Skeletal muscle tissue (tissue), 3 donors: ENCODE measurements at regions not wholly inside any gene's neighbourhood (a gene's known extent, or its start where the extent isn't known, plus 50 kb on each side); places are given as distances from the start of the nearest gene placed in this dataset.

Experiments
- H3K27ac ChIP-seq: one replicate; pipeline ENCODE4 v1.7.0; 2013; ENCODE audit warnings: mild to moderate bottlenecking, low read depth, low read length, inconsistent platforms
- H3K27me3 ChIP-seq, 3 donors: one replicate each; pipeline ENCODE4 v1.7.0; 2013; ENCODE audit warnings: low read length in 3 of 3; ENCODE audit not compliant: control insufficient read depth in 3 of 3, insufficient read depth in 3 of 3
- H3K36me3 ChIP-seq, 3 donors: one replicate each; pipeline ENCODE4 v1.7.0; 2013; ENCODE audit warnings: low read length in 3 of 3; ENCODE audit not compliant: control insufficient read depth in 3 of 3, insufficient read depth in 3 of 3
- H3K4me1 ChIP-seq, 3 donors: one replicate each; pipeline ENCODE4 v1.7.0; 2013; ENCODE audit warnings: low read length in 3 of 3, mild to moderate bottlenecking in 3 of 3; ENCODE audit not compliant: control insufficient read depth in 3 of 3, insufficient read depth in 3 of 3
- H3K4me3 ChIP-seq, 3 donors: one replicate each; pipeline ENCODE4 v1.7.0; 2013; ENCODE audit warnings: low read length in 3 of 3
- H3K9ac ChIP-seq, 3 donors: one replicate each; pipeline ENCODE4 v1.7.0; 2013; ENCODE audit warnings: low read length in 3 of 3, mild to moderate bottlenecking in 3 of 3, moderate library complexity in 2 of 3, low read depth in 1 of 3
- H3K9me3 ChIP-seq, 3 donors: one replicate each; pipeline ENCODE4 v1.7.0; 2013; ENCODE audit warnings: low read length in 3 of 3; ENCODE audit not compliant: control insufficient read depth in 3 of 3
- donor health status: Osteomylitis.

DNA sequence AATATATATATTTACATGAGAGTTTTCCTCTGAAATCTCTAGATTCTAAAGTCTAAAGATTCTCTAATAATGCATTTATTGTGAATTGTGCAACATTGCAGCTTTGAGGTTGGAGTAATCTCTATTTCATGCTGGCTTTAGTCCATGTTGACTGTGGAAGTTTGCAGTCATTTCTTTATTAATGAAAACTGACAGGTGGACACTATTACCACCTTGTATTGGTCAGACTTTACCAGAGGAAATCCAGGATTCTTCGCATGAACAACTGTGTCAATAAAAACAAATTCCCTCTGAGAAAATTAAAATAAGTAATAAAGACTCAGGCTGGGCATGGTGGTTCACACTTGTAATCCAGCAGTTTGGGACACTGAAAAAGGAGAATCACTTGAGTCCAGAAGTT is 274.1 kb downstream of the SHQ1 start:
- no peaks in the 10 kb centered on the region for H3K36me3 ChIP-seq
- H3K4me3 ChIP-seq: no peak overlapping the region
- no peaks in the 10 kb centered on the region for H3K4me1 ChIP-seq
- peaks cover 0 to 11% (median 5%) of the 10 kb centered on the region in 3 donors for H3K27me3 ChIP-seq
- H3K9me3 ChIP-seq: no peaks in the 10 kb centered on the region
- no peak overlapping the region for H3K27ac ChIP-seq
- no peak overlapping the region for H3K9ac ChIP-seq

DNA sequence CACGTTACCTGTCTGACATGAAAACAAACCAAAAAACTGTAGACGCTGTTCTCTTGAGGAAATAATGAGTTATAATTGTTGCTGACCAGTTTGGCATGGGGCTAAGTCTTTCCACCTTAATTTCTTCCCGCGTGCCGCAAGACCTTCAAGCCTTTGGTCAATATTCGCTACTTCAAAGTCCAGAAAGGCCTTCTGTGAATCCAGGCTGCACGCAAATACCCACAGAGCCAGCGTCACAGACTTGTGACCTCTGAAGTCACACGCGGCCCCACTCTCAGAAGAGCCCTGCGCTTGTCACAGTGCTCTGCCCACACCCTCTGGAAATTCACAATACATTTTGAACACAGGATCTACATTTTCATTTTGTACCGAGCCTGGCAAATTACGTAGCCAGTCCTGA is 275.2 kb downstream of the SHQ1 start:
- Histone ChIP-seq H3K4me3 (no peak overlapping the region), H3K9me3 (no peaks in the 10 kb centered on the region), H3K36me3 (no peaks in the 10 kb centered on the region), H3K27ac (no peak overlapping the region), H3K9ac (no peak overlapping the region), H3K27me3 (peaks cover 0 to 11% (median 5%) of the 10 kb centered on the region in 3 donors), H3K4me1 (no peaks in the 10 kb centered on the region)

DNA sequence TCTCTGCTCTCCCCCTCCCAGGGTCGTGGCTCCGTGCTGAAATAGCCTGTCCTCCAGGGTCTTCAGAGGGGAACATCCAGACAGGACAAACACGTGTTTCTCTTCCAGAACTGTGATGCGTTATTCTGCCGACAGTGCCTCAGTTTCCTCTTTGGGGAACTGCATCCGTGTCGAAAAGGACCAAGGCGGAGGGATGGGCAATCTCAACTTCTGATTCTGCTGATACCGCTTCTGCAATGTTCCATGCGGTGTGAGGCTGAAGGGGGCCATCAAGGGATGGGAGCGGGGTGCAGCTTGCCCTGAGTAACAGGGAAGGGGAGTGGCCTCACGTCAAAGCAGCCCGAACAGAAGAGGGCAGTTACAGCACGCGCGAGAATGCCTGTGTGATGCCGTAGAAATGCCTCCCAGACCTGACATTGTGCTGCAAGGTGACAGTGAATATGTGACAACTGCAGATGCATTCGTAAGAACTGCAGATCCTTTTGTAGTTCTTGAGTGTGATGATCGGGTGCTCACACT is 275.7 kb downstream of the SHQ1 start:
- peaks cover 0 to 11% (median 5%) of the 10 kb centered on the region in 3 donors for H3K27me3 ChIP-seq
- no peak overlapping the region for H3K9ac ChIP-seq
- H3K27ac ChIP-seq: no peak overlapping the region
- H3K36me3 ChIP-seq: no peaks in the 10 kb centered on the region
- no peaks in the 10 kb centered on the region for H3K9me3 ChIP-seq
- no peak overlapping the region for H3K4me3 ChIP-seq
- peaks cover 0 to 1% (median under 1%) of the 10 kb centered on the region in 3 donors for H3K4me1 ChIP-seq

DNA sequence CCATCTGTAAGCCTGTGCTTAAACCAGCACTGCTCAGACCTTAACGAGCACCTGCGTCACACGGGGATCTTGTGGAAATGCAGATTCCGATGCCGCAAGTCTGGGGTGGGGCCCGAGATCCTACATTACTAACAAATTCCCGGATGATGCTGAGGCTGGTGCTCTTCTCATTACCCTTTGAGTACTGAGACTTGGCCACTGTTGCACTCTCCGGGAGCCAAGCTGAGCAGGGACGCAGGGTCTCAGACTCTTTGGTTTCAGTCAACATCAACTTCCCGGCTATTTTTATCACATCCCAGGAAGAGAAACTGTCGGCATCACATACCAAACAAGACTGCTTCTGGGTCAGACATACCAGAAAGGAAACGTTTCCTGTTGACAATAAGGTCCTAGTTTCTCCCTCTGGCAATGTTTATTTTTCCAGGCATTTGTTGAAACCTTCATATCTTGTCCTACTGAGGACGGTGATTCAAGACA is 276.6 kb downstream of the SHQ1 start:
- no peak overlapping the region for H3K4me3 ChIP-seq
- peaks cover 0 to 4% (median 2%) of the 10 kb centered on the region in 3 donors for H3K4me1 ChIP-seq
- H3K9ac ChIP-seq: no peak overlapping the region
- H3K27ac ChIP-seq: no peak overlapping the region
- H3K27me3 ChIP-seq: peaks cover 0 to 11% (median 5%) of the 10 kb centered on the region in 3 donors
- no peaks in the 10 kb centered on the region for H3K36me3 ChIP-seq
- no peaks in the 10 kb centered on the region for H3K9me3 ChIP-seq

DNA sequence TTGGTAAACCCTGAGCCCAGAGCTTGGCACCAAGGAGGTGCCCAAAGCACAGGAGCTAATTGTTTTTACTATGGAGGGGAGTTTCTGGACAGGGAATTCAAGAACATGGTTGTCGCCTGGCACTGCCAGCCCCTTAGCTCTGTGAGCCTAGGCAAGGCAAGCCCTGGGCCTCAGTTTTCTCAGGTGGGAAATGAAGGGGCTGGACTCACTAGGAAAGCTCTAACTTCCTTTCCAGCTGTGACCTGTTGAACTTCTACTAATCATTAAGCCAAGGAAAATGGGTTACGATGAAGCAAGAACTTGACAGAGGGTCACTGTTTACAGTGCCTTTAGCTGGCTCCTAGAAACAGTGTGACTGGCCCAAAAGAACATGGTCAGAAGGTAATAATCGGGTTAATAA is 277.2 kb downstream of the SHQ1 start:
- H3K4me3 ChIP-seq: no peak overlapping the region

DNA sequence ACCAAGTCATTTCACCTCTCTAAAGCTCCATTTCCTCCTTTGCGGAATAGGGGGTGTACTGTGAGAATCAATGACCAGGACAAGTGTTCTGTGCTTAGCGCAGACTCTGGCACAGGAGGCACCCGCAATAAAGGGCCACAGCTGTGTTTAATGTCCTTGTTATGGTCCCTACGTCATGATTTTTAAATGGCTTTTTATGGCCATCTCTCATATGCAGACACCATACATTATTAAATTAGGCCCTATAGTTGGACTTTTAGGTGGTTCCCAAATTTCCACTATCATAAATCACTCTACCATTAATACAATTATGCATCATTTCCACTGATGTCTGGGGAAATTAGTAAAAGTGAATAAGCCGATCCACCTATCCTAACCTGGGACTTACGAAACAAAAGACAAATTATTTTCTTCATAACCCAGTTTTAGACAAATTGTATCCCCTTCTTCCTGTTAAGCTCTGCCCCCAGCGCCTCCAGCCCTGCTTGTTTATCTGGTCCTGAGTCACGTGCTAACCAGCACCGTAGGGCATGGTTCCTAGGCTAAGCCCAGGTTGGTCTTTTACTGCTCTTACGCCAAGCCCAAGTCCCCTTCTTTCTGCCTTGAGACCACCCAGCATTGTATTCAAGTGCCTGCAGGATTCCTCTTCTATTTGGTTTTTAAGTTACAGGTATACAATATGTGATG is 278.3 kb downstream of the SHQ1 start:
- peaks cover 0 to 4% (median 2%) of the 10 kb centered on the region in 3 donors for H3K4me1 ChIP-seq
- no peak overlapping the region for H3K27ac ChIP-seq
- H3K9ac ChIP-seq: no peak overlapping the region
- H3K36me3 ChIP-seq: no peaks in the 10 kb centered on the region
- no peak overlapping the region for H3K4me3 ChIP-seq
- no peaks in the 10 kb centered on the region for H3K9me3 ChIP-seq
- H3K27me3 ChIP-seq: peaks cover 0 to 11% (median 5%) of the 10 kb centered on the region in 3 donors

More for the DNA sequence above, 277.2 kb downstream of the SHQ1 start:
- Histone ChIP-seq H3K36me3 (no peaks in the 10 kb centered on the region), H3K9ac (no peak overlapping the region), H3K27me3 (peaks cover 0 to 11% (median 5%) of the 10 kb centered on the region in 3 donors), H3K9me3 (no peaks in the 10 kb centered on the region), H3K4me1 (peaks cover 0 to 4% (median 2%) of the 10 kb centered on the region in 3 donors), H3K27ac (no peak overlapping the region)

DNA sequence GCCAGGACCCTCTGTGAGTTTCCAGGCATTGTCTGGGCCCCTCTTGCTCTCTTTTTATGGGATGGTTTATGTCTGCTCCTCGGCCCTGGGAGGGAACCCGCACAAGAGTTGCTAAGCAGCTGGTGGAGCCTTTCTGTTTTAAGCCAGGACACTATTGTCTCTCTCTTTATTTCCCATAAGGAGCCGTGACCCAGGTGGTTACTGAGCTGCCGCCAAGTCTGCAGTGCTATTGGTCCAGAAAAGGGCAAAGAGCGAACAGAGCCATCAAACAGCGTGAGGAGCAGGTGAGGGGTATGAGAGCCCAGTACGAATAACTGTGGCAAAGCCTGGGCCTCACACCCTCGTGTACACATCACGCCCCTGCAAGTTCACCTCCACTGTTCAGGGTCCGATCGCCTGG is 280.2 kb downstream of the SHQ1 start:
- H3K27ac ChIP-seq: no peak overlapping the region
- peaks cover 0 to 11% (median 5%) of the 10 kb centered on the region in 3 donors for H3K27me3 ChIP-seq
- H3K36me3 ChIP-seq: no peaks in the 10 kb centered on the region
- H3K4me3 ChIP-seq: no peak overlapping the region
- no peaks in the 10 kb centered on the region for H3K9me3 ChIP-seq
- no peak overlapping the region for H3K9ac ChIP-seq
- peaks cover 0 to 4% (median 2%) of the 10 kb centered on the region in 3 donors for H3K4me1 ChIP-seq

DNA sequence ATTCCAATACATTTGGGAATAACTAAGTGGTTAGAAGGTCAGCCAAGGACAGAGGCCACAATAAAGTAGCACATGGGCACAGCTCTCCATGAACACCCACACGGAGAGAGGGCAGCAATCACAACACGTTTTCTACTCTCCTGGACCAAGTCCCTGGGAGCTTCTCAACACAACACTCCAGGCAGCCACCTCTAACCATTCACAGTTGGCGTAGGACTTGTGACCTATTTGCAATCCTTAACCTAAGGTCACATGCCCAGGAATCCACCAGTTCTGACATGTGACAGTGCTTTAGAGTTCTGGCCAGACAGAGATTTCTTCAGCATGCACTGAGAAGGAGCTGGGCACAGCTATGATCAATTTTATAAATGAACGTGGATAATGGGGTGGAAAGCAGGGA is 280.8 kb downstream of the SHQ1 start:
- no peak overlapping the region for H3K4me3 ChIP-seq
- no peaks in the 10 kb centered on the region for H3K9me3 ChIP-seq
- H3K4me1 ChIP-seq: peaks cover 0 to 4% (median 2%) of the 10 kb centered on the region in 3 donors
- no peak overlapping the region for H3K9ac ChIP-seq
- H3K36me3 ChIP-seq: no peaks in the 10 kb centered on the region
- H3K27me3 ChIP-seq: peaks cover 0 to 9% (median 5%) of the 10 kb centered on the region in 3 donors
- no peak overlapping the region for H3K27ac ChIP-seq

DNA sequence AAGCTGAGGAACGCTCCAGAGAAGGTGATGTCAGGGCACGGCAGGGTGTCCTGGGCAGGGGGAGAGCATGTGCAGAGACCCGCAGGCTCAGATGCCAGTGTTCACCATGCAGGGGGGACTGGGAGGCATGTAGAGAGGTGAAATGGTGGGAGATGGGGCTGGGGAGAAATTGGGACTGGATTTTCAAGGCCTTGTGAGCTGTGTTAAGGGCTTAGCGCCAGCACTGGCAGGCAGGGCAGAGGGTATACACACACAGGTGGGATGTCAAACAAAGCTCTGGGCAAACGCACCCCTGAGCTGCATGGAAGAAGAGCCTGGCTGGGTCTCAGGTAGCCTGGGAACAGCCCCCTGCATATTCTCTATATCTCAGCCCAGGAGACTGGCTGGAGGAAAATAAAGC is 282.7 kb downstream of the SHQ1 start:
- Histone ChIP-seq H3K9ac (no peak overlapping the region), H3K4me3 (no peak overlapping the region), H3K9me3 (peaks cover 0 to 4% (median 0%) of the 10 kb centered on the region in 3 donors), H3K4me1 (peaks cover 0 to 4% (median 2%) of the 10 kb centered on the region in 3 donors), H3K27ac (no peak overlapping the region), H3K36me3 (no peaks in the 10 kb centered on the region), H3K27me3 (no peaks in the 10 kb centered on the region)

DNA sequence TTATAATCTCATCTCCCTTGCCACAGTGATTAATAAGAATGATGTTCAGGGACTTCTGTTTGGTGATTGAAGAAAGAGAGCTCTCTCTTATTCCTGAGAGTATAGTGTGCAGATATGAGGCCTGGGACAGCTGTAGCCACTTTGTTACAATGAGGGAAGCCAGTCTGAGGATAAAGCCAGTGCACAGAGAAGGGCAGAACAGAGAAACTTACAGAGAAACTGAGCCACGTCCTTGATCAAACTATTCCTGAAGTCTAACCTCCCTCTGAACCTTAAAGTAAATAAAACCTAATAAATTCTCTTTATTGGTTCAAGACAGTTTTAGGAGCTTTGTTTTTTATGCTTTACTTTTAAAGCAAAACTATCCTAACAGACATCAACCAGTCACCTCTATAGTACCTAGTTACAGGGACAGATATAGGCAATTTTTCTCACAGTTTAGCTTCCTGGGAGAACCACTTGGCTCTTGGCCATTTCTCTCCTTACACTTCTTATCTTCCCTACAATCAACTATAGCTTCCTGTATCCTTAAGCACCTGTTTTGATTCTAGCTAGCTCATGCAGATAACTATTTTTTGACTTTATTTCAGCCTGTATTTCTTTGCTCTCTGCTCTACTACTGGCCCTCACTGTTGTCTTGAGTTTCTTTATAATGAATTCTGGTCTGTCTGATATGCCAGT is 284.4 kb downstream of the SHQ1 start:
- Histone ChIP-seq H3K27me3 (no peaks in the 10 kb centered on the region), H3K36me3 (no peaks in the 10 kb centered on the region), H3K4me3 (no peak overlapping the region), H3K27ac (no peak overlapping the region), H3K9me3 (peaks cover 0 to 4% (median 0%) of the 10 kb centered on the region in 3 donors), H3K9ac (no peak overlapping the region), H3K4me1 (peaks cover 0 to 4% (median 2%) of the 10 kb centered on the region in 3 donors)
